Smooth muscle cell (in vitro differentiated cells): ENCODE measurements at regions not wholly inside any gene's neighbourhood (a gene's known extent, or its start where the extent isn't known, plus 50 kb on each side); places are given as distances from the start of the nearest gene placed in this dataset.

Source experiments
- DNase-seq: peaks from one replicate; lab custom pipeline; 2025; ENCODE audit not compliant: unreplicated experiment; lab: John Stamatoyannopoulos, UW
- H2AFZ ChIP-seq: fragments of 200-600 bp; sonication (generic); 2 replicates; pipeline ENCODE4 v1.6.0; 2016; ENCODE audit warnings: antibody characterized with exemption, low read depth, mild to moderate bottlenecking
- H3F3A ChIP-seq: fragments of 200-600 bp; sonication (generic); 2 replicates; pipeline ENCODE4 v1.6.0; 2017; ENCODE audit warnings: antibody characterized with exemption, low read depth
- H3K27ac ChIP-seq: fragments of 200-600 bp; sonication (generic); 2 replicates; pipeline ENCODE4 v1.5.1; 2016; ENCODE audit warnings: low read depth, mild to moderate bottlenecking
- H3K27me3 ChIP-seq: fragments of 200-600 bp; sonication (generic); 2 replicates; pipeline ENCODE4 v1.6.1; 2016; ENCODE audit warnings: low read depth, mild to moderate bottlenecking
- H3K36me3 ChIP-seq: fragments of 200-600 bp; sonication (generic); 2 replicates; pipeline ENCODE4 v1.5.1; 2016; ENCODE audit warnings: low read depth
- H3K4me1 ChIP-seq: fragments of 200-600 bp; sonication (generic); 2 replicates; pipeline ENCODE4 v1.5.1; 2016; ENCODE audit warnings: low read depth
- H3K4me2 ChIP-seq: fragments of 200-600 bp; sonication (generic); 2 replicates; pipeline ENCODE4 v1.6.0; 2016; ENCODE audit warnings: mild to moderate bottlenecking
- H3K4me3 ChIP-seq: fragments of 200-600 bp; sonication (generic); 2 replicates; pipeline ENCODE4 v1.5.1; 2016; ENCODE audit warnings: mild to moderate bottlenecking
- H3K79me2 ChIP-seq: fragments of 200-600 bp; sonication (generic); 2 replicates; pipeline ENCODE4 v1.6.0; 2016; ENCODE audit warnings: low read depth, mild to moderate bottlenecking
- H3K9ac ChIP-seq: fragments of 200-600 bp; sonication (generic); 2 replicates; pipeline ENCODE4 v1.6.0; 2016; ENCODE audit warnings: low read depth
- H3K9me3 ChIP-seq: fragments of 200-600 bp; sonication (generic); replicated peaks from 2 replicates; pipeline ENCODE4 v1.5.1; 2016; ENCODE audit warnings: low read depth
- H4K20me1 ChIP-seq: fragments of 200-600 bp; sonication (generic); 2 replicates; pipeline ENCODE4 v1.6.0; 2016; ENCODE audit warnings: low read depth
- WGBS: methylation state at CpG from one replicate; pipeline ENCODE4 v1.1.7; 2016; ENCODE audit warnings: low lambda C conversion rate; 5-methylcytosine and 5-hydroxymethylcytosine counted together
- TF ChIP-seq, protein P1 (sequence below): fragments of 200-600 bp; sonication (generic); IDR thresholded peaks from 2 replicates; pipeline ENCODE4 v1.5.1; 2017; ENCODE audit warnings: borderline replicate concordance, mild to moderate bottlenecking, antibody characterized with exemption; ENCODE audit not compliant: insufficient read depth, poor library complexity, severe bottlenecking

DNA sequence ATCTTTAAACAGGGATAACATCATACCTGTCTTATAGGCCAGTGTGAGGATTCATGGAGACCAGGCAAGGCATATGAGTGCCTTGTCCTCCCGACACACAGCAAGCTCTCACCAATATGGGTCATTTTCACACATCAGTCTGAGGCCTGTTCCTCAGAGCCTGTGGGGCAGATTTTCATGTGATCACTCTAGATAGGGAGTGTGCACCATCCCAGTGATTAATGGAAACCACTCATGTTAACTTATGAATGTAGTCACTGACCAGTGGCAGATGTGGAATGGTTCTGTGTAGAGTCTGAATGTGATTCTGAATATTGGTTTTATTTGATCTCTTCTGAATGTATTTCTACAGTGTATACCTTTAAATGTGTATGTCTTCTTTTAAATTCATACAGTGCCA, 219.7 kb upstream of the SFSWAP start:
- TF ChIP-seq, protein P1, sequence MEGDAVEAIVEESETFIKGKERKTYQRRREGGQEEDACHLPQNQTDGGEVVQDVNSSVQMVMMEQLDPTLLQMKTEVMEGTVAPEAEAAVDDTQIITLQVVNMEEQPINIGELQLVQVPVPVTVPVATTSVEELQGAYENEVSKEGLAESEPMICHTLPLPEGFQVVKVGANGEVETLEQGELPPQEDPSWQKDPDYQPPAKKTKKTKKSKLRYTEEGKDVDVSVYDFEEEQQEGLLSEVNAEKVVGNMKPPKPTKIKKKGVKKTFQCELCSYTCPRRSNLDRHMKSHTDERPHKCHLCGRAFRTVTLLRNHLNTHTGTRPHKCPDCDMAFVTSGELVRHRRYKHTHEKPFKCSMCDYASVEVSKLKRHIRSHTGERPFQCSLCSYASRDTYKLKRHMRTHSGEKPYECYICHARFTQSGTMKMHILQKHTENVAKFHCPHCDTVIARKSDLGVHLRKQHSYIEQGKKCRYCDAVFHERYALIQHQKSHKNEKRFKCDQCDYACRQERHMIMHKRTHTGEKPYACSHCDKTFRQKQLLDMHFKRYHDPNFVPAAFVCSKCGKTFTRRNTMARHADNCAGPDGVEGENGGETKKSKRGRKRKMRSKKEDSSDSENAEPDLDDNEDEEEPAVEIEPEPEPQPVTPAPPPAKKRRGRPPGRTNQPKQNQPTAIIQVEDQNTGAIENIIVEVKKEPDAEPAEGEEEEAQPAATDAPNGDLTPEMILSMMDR = no peak
- no peak for DNase-seq
- H4K20me1 ChIP-seq = no peaks in the 10 kb centered on the region
- H3K4me1 ChIP-seq = no peaks in the 10 kb centered on the region
- H3K9ac ChIP-seq = no peak overlapping the region
- WGBS = 100% methylated on average over 1 of the region's 1 CpG
- no peak overlapping the region for H2AFZ ChIP-seq
- H3K4me3 ChIP-seq = no peak overlapping the region
- H3K79me2 ChIP-seq = no peaks in the 10 kb centered on the region
- H3K4me2 ChIP-seq = no peak overlapping the region
- no peaks in the 10 kb centered on the region for H3F3A ChIP-seq
- no peaks in the 10 kb centered on the region for H3K36me3 ChIP-seq
- H3K27me3 ChIP-seq = peaks cover 4% of the 10 kb centered on the region
- no peak overlapping the region for H3K27ac ChIP-seq
- H3K9me3 ChIP-seq = no peaks in the 10 kb centered on the region

DNA sequence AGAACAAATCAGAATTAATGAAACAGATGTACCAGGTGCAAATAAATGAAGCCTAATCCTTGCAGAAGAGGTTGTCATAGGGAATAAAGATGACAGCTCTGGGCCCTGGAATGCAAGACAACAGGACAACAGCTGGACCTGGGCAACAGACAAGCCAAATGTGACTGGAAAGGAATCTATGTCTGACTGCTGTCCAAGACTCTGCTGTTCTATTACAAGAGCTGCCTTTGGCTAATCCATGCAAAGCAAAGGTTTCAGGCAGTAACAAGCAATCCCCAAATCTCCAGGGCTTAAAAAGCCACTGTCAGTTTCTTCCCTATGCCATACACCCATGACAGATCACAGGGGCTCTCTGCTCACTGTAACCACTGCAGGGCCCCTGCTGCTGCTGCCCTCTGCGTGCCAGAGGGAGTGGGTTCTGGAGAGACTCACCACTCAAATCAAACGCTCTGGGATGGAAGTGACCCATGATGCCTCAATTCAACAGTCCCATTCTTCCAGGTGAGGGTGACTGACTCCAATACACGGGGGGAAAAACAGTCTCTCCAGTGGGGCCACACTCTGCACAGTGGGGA, 218.9 kb upstream of the SFSWAP start:
- no peaks in the 10 kb centered on the region for H3K36me3 ChIP-seq
- no peaks in the 10 kb centered on the region for H3K79me2 ChIP-seq
- no peak overlapping the region for H3K4me3 ChIP-seq
- no peaks in the 10 kb centered on the region for H3K4me1 ChIP-seq
- no peak overlapping the region for H3K9ac ChIP-seq
- no peak overlapping the region for H3K4me2 ChIP-seq
- TF ChIP-seq, protein P1 = no peak
- WGBS = 78% methylated on average over 3 of the region's 3 CpGs
- peaks cover 11% of the 10 kb centered on the region for H3K27me3 ChIP-seq
- H3K27ac ChIP-seq = no peak overlapping the region
- no peaks in the 10 kb centered on the region for H3F3A ChIP-seq
- no peak overlapping the region for H2AFZ ChIP-seq
- no peaks in the 10 kb centered on the region for H3K9me3 ChIP-seq
- DNase-seq = no peak
- no peaks in the 10 kb centered on the region for H4K20me1 ChIP-seq

DNA sequence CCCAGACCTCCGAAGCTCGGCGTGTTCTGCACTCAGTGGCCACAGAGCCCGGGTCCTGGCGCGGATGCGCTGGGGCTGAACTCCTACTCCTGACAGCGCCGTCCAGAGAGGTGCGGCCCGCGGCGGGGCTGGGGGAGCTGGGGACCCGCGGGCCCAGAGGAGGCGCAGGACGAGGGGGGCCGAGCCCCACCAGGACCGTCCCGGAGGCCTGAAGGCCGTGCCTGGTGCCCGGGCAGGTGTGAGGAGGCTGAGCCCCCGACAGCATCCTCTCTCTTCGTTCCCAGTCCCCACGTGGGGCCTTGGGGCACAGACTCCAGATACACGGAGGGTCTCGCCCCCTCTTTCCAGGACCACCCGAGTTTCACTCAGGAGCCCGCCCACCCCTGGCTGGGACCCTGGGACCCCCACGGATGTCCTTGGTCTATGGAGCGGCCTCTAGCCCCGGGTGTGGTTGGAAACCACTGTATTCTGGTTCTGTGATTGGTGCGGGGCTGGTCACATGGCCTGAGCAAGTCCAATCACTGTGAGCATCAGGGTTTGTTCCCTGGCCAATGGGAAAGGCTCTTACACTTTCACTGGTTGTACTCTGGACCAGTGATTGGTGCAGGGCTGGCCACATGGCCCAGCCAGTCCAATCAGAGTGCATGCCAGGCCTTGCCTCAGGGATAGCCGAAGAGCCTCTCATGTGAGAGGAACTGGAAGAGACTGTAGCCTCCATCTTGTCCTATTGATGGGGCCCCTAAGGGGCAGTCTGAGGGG, 217.6 kb upstream of the SFSWAP start:
- Histone ChIP-seq H3K9ac (no peak overlapping the region), H3K4me2 (no peak overlapping the region), H3K4me1 (no peaks in the 10 kb centered on the region), H4K20me1 (no peaks in the 10 kb centered on the region), H3K36me3 (no peaks in the 10 kb centered on the region), H3K9me3 (no peaks in the 10 kb centered on the region), H3K4me3 (no peak overlapping the region), H3F3A (no peaks in the 10 kb centered on the region), H2AFZ (no peak overlapping the region), H3K79me2 (no peaks in the 10 kb centered on the region), H3K27ac (no peak overlapping the region), H3K27me3 (peaks cover 11% of the 10 kb centered on the region)
- DNase-seq = no peak
- TF ChIP-seq, protein P1 = no peak
- 77% methylated on average over 7 of the region's 34 CpGs for WGBS

DNA sequence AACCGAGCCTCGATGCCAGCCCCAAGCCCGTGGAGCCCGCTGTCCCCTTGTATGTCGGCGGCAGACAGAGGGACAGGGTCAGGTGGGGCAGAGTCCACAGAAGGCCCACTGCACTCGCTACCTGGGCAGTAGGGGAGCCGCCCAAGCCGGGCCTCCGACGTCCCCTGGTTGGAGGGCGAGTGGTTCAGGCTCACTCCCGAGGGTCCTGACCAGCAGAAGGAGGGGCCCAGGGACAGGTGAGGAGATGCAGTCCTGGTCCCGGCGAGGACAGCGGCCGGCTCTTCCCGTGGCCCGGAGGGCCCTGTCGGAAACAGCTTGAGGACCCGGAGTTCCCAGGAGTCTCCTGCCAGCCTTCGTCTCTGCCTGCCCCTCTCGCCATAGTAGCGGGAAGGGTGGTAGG, 216.7 kb upstream of the SFSWAP start:
- Histone ChIP-seq H3K36me3 (no peaks in the 10 kb centered on the region), H3K4me3 (no peak overlapping the region), H3K9ac (no peak overlapping the region), H3F3A (no peaks in the 10 kb centered on the region), H3K27ac (no peak overlapping the region), H3K4me1 (no peaks in the 10 kb centered on the region), H3K9me3 (no peaks in the 10 kb centered on the region), H2AFZ (no peak overlapping the region), H3K79me2 (no peaks in the 10 kb centered on the region), H3K4me2 (no peak overlapping the region), H4K20me1 (no peaks in the 10 kb centered on the region), H3K27me3 (peaks cover 11% of the 10 kb centered on the region)
- DNase-seq = no peak
- 95% methylated on average over 24 of the region's 24 CpGs for WGBS
- TF ChIP-seq, protein P1 = no peak
